Ishikawa (cell line): ENCODE measurements at regions not wholly inside any gene's neighbourhood (a gene's known extent, or its start where the extent isn't known, plus 50 kb on each side); places are given as distances from the start of the nearest gene placed in this dataset.

Experiments
- CEBPB ChIP-seq: IDR thresholded peaks from 2 replicates; pipeline ENCODE4 v1.6.1; 2012
- CREB1 ChIP-seq: IDR thresholded peaks from 2 replicates; pipeline ENCODE4 v1.6.1; 2012; ENCODE audit warnings: low read depth
- EGR1 ChIP-seq: IDR thresholded peaks from 2 replicates; pipeline ENCODE4 v1.6.1; 2012
- EP300 ChIP-seq: IDR thresholded peaks from 2 replicates; pipeline ENCODE4 v1.6.1; 2012; ENCODE audit warnings: borderline replicate concordance
- FOXM1 ChIP-seq: IDR thresholded peaks from 2 replicates; pipeline ENCODE4 v1.6.1; 2012; ENCODE audit warnings: low read depth, borderline replicate concordance
- MAX ChIP-seq: IDR thresholded peaks from 2 replicates; pipeline ENCODE4 v1.6.1; 2012
- NFIC ChIP-seq: IDR thresholded peaks from 2 replicates; pipeline ENCODE4 v1.6.1; 2012
- RAD21 ChIP-seq: IDR thresholded peaks from 2 replicates; pipeline ENCODE4 v1.6.1; 2012; ENCODE audit warnings: low read depth
- REST ChIP-seq: IDR thresholded peaks from 2 replicates; pipeline ENCODE4 v1.6.1; 2012; ENCODE audit warnings: low read depth, mild to moderate bottlenecking
- TAF1 ChIP-seq: IDR thresholded peaks from 2 replicates; pipeline ENCODE4 v1.6.1; 2012; ENCODE audit warnings: low read depth, mild to moderate bottlenecking
- TCF12 ChIP-seq: IDR thresholded peaks from 2 replicates; pipeline ENCODE4 v1.6.1; 2012; ENCODE audit warnings: low read depth
- TEAD4 ChIP-seq: IDR thresholded peaks from 2 replicates; pipeline ENCODE4 v1.6.1; 2012
- YY1 ChIP-seq: IDR thresholded peaks from 2 replicates; pipeline ENCODE4 v1.6.1; 2012; ENCODE audit warnings: low read depth
- ZBTB7A ChIP-seq: IDR thresholded peaks from 2 replicates; pipeline ENCODE4 v1.6.1; 2012; ENCODE audit warnings: low read depth
- TF ChIP-seq, protein P1 (sequence below): IDR thresholded peaks from 2 replicates; pipeline ENCODE4 v1.6.1; 2012

DNA sequence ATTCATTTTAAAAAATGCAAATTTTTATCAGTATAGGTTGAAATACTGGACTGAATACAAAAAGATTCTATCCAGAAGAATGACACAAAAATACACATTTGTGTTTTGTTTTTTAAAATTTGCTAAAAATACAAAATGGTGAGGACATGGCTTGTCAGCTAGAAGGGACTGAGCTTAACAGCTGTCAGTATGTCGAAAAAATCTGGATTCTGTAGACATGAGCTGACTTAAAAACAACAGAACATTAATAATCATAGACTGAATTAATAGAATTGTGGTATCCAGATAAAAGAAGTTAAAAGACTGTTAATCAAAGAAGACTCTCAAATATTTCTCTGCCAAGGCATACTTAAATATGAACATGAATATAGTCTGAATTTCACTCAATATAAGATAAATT, 244.9 kb upstream of the CBLB start:
- no peak for TF ChIP-seq TCF12
- TF ChIP-seq CREB1 = no peak
- no peak for TF ChIP-seq RAD21
- no peak for TF ChIP-seq EGR1
- no peak for TF ChIP-seq FOXM1
- TF ChIP-seq EP300 = no peak
- no peak for TF ChIP-seq CEBPB
- no peak for TF ChIP-seq ZBTB7A

DNA sequence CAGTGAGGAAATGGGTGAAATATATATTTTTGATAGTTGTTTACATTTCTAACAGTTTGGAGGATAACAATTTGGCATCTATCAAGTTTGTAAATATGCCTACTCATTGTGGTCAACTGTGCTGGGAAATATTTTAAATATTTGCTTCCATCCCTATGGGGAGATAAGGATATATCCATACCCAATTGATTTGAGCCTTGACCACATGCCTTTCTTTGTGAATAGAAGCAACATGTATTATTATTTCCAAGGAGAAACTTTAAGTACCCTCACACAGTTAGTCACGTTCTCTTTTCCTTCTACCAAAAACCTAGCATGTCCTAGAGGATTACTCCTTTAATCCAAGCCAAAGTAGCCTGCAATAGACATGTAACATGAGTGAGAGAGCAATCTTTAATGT, 245.4 kb upstream of the CBLB start:
- TF ChIP-seq CREB1 (no peak), REST (no peak), CEBPB (no peak), MAX (no peak), TEAD4 (no peak), EP300 (no peak), TAF1 (no peak), TCF12 (no peak), RAD21 (no peak), FOXM1 (no peak)
- TF ChIP-seq, protein P1, sequence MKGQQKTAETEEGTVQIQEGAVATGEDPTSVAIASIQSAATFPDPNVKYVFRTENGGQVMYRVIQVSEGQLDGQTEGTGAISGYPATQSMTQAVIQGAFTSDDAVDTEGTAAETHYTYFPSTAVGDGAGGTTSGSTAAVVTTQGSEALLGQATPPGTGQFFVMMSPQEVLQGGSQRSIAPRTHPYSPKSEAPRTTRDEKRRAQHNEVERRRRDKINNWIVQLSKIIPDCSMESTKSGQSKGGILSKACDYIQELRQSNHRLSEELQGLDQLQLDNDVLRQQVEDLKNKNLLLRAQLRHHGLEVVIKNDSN = no peak

- no peak for TF ChIP-seq MAX
- peak; percentile 39; the same call in 1 of the 2 replicates for TF ChIP-seq TEAD4
Measured at GRCh38 chr3:106114848-106115247, 246.0 kb upstream of the CBLB start.

GRCh38 chr3:106115557-106115956, 246.7 kb upstream of the CBLB start:
- no peak for TF ChIP-seq CREB1
- TF ChIP-seq, protein P1 = no peak
- no peak for TF ChIP-seq NFIC
- TF ChIP-seq YY1 = no peak
- TF ChIP-seq TEAD4 = no peak
- TF ChIP-seq EP300 = no peak
- no peak for TF ChIP-seq TCF12
- TF ChIP-seq CEBPB = no peak
- TF ChIP-seq RAD21 = no peak
- TF ChIP-seq TAF1 = no peak
- TF ChIP-seq REST = no peak

DNA sequence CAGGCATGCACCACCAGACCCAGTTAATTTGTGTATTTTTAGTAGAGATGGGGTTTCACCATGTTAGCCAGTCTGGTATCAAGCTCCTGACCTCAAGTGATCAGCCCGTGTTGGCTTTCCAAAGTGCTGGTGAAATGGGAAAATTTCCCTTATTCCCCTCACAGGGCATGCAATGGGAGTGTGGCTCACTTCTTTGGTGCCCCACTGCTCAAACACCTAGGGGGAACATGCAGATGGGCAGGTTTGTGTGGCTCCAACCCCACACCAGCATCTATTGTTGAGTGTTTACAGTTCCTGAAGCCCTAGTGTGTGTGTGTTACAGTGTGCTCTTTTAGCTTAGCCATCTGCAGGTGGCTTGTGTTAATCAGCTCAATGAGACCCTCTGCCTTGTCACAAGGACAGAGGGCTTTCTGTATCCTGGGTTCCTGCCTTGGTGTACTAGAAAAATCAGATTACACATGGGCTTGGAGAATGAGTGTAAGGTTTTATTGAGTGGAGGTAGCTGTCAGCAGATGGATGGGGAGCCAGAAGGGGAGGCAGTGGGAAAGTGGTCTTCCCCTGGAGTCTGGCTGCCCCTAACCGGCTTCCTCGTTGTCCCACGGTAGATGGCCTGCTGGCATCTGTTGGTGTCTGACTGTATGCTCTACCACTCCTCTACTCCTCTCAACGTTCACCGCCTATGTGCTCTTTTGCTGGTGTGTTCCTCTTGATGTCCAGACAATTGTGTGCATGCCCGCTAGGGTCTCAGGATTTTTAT, 248.1 kb upstream of the CBLB start:
- TF ChIP-seq REST (no peak), TAF1 (no peak), NFIC (no peak), EGR1 (no peak), TEAD4 (no peak), EP300 (no peak)
